ENCODE measurements at regions not wholly inside any gene's neighbourhood (a gene's known extent, or its start where the extent isn't known, plus 50 kb on each side); places are given as distances from the start of the nearest gene placed in this dataset.

DNA sequence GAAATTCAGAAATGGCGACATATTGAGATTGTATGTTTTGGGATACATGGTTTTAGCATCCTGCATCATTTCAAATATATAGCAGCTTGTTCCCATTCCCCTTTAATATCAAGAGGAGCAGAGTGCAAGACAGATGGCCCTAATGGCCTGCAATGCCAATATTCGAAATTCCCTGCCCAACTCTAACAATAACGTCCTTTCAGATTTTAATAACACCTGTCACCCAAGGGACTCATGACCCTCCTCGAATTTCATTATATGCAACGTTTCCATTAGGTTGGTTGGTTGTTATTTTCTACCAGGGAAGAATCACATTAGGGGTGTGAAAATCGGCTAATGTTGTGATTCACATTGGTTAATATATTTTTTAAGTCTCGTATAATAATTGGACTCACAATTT lies 170.0 kb downstream of the TNFSF13B start:
- DNase-seq, result peak; percentile 18

DNA sequence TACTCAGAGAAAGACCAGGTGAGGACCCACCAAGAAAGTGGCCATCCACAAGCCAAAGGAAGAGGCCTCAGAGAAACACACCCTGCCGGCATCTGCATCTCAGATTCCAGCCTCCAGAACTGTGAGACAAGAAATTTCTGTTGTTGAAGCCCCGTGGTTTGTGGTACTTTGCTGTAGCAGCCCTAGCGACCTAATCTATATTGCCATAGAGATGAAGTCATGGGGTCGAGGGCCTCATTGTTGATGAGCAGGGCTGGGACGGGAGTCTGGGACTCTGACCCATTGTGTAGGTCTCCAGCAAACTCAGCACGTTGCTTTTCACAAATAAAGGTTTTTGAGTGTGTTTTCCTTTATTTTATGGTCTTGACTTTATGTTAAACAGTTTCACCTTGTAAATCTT lies 174.9 kb downstream of the TNFSF13B start:
- DNase-seq, result no peak

DNA sequence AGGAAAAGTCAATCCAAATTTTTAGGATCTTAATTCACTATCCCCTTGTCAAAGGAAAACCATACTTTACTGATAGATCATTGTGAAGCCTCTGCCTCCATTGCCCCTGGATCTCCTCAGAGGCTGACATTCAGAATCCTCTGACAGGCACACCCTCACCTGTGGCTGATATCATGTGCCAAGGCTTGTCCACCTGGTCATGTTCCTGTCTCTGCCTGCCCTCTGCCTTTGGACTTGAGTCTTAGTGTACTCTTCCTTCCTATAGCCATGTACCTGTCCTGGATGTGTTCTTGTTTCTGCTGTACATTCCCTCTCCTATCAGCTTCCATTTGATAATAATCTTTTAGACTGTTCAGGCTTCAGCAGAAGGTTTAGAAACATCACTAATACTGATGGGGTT lies 179.4 kb downstream of the TNFSF13B start:
- no peak for DNase-seq

DNA sequence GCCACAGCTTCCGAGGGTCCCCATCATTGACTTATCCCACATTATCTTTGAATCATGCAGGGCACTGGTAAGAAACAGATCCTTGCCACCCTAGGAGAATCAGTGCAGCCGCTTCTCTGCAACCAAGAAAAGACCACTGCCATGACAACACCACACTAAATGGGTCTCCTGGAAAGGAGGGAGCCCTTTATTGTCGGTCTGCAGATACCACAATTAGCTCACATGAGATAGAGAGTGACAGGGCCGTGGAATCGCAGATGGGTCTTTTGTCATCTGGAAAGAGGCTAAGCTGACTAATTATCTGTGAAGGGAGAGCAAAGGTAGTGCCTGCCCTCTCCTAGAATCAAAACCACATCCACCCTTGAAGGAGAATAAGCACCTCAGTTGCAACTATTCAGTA lies 178.3 kb upstream of the MYO16 start:
- DNase-seq, result no peak

DNA sequence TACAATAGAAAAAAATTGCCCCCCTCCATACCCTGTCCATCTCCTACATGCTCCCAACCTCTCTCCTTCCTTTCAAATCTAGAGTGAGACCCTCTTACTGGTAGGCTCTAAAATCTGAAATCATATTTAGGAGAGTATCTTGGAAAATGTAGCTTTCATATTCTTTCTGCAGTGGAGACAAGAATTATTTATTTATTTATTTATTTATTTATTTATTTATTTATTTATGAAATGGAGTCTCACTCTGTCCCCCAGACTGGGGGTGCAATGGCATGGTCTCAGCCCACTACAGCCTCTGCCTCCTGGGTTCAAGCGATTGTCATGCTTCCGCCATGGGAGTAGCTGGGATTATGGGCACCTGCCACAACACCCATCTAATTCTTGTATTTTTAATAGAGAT lies 174.1 kb upstream of the MYO16 start:
- no peak for DNase-seq

DNA sequence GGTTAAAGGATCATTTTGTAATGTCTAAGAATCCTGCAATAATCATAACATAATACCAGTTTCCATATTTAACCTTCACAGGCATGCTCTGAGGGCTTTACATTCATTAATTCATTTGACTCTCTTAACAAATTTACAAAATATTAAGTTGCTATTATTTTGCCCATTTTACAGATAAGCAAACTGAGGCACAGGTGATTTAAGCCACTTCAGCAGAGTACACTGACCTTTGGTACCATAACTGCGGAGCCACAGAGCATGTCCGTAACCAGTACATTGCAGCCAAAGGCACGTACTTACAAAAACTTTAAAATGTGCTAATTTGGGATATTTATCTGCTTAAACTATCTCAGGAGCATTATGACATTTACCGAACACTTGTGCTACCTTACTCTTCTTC lies 169.4 kb upstream of the MYO16 start:
- no peak for DNase-seq

DNA sequence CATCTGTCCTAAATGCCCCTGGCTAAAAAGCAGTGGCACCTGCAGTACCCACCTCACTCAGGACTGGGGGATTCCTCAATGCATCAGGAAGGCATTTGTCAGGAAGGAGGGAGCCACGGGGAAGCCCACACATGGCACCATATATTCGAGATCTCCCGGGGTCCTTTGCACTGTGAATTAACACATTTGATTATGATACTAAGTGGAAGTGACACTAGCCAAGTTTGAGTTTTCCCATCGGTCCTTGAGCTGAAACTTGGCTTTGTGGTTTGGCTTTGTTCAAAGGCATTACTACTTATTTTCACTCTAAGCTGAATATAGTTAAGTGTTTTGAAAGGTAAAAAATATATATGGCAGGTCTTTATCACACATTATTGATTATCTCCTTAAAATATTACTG lies 168.7 kb upstream of the MYO16 start:
- DNase-seq, result no peak

DNA sequence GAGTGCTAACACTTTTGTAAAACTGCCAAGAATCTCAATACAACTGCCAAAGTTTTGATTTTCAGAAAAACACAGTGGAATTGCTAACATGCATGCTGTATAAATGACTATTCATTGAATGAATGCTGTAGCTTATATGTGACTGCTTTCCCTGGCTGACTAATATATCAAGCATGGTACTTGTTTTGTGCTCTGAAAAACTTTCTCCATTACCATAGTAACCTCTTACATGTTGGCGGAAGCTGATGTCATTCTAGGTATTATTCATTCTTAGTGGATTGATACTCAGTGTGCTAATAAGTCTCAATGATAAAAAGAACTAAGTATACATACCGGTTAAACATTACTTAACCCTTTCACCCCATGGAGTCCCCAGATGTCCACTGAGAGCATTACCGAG lies 166.1 kb upstream of the MYO16 start:
- no peak for DNase-seq

DNA sequence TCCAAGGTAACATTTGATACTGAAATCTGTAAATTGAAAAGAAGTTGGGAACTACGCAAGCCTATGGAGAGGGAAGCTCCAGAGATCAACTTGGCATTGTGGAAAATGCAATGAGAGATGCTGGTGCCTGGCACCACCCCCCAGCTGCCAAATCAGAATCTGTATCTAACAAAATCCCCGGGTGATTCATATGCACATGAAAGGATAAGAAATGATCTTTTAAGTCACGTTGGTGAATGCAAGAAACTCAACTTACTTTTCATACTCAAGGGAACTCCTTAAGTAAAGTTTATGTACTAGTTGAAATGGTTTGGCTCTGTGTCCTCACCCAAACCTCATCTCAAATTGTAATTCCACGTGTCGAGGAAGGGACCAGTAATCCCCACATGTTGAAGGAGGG lies 158.5 kb upstream of the MYO16 start:
- no peak for DNase-seq

DNA sequence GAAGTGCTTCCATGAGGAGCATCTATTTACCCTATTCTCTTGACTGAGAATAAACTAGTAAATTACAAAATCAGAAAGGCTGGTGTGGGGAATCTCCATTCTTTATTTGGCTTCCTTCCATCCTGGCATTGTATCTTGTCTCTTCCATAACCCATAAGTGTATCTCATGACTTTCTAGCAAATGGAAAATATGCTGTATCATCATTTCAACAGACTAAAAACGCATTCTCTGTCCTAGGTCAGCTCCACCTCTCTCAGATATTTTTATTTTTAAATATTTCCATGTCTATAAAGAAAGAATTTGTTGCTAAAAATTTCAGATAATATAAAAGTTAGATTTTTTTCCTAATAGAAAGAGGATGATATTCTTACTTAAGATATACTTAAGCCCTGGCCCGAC lies 154.2 kb upstream of the MYO16 start:
- no peak for DNase-seq

DNA sequence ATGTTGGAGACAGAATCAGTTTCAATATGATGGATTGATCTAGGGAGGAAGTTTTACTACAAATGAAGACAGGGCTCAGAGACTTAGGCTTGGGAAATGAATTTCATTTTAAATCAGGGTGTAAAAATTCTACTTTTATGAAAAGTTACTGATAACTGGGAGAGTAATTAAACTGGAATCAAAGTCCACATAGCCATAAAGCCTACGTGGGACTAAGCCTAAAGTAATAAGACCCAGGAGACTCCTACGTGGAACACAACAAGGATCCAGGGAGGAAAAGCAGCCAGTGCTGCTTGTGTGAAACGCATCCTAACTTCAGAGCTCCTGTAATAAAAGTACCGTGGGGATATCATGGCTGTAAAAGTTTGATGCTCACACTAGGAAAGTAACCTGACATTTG lies 152.0 kb upstream of the MYO16 start:
- no peak for DNase-seq

DNA sequence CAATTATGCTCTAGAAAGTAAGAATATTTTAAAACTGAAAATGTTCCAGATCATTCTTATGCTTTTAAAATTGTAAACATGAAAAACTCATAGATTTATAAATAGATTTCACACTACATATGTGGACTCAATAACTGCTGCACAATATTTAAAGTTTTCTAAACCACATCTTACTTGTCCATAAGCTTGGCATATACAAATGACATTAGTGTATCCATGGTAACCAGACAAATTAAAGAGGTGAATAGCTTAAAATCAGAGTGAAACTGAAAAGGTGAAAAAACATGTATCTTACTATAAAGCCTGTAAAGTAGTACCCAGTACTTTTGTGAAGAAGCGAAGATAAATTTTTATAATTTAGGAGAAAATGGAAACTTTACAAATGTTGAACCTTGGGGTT lies 151.2 kb upstream of the MYO16 start:
- DNase-seq, result no peak

DNA sequence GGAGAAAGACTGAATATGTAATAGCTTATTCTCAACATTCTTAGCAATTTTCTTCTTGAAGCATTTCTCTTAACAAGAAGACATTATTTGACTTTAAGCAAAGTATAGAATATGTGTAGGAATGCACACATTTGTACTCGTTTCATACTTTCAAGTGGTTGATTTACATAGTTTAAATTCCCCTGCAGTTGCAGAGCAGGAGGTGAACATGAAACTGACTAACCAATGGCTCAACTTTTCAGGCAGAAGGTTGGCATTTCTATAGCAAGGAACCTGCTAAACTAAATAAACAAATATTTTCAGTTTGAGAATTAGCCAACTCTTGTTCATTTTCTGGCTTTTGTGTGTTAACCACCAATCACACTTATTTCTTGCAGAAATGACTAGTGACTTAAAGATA lies 145.4 kb upstream of the MYO16 start:
- DNase-seq, result no peak

DNA sequence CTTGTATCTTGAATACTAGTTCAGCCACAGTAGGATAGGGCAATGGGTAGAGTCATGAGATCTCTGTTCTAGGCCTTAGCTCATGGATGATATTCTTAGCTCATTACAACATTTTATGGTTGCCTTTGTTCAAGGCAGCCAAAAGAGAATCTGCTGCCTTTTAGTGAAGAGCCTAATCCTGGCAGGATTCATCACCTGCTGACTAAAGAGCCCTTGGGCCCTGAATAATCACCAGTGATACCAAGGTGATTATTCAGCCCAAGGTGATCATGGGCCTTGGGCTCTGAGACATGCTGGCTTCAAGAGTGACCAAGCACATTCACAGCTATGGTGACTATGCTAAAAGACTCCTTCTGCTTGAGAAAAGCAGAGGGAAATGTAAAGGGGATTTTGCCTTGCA lies 143.3 kb upstream of the MYO16 start:
- DNase-seq, result no peak

DNA sequence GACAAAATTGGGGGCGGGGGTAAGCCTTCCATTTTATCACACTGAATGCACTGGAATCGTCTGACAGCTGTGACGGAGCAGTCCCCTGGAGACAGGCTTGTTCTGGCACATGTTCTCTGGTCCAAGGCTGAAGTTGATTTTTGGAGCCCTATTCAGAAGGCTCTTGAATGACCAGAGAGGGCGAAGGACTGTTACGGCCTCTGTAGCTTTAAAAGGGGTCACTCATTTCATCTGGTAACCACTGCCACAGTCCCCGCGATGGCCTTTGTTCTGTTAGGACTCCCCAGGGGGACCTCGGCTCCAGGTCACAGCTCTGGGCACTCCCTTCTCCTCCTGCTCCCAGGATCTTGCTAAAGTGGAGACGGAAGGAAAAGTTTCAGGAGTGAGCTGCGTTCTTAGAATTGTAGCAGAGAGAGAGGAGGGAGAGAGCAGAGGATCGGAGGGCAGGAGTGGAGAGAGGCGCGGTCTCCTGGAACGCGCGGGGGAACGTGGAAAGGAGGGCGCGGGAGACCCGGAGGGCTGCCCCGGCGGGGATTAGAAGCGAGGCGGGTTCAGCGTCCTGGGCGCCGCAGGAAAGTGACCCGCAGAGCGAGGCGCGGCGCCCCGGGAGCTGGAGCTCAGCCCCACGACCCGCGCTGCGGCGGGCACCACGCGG lies 134.3 kb upstream of the MYO16 start:
- DNase-seq, result no peak

DNA sequence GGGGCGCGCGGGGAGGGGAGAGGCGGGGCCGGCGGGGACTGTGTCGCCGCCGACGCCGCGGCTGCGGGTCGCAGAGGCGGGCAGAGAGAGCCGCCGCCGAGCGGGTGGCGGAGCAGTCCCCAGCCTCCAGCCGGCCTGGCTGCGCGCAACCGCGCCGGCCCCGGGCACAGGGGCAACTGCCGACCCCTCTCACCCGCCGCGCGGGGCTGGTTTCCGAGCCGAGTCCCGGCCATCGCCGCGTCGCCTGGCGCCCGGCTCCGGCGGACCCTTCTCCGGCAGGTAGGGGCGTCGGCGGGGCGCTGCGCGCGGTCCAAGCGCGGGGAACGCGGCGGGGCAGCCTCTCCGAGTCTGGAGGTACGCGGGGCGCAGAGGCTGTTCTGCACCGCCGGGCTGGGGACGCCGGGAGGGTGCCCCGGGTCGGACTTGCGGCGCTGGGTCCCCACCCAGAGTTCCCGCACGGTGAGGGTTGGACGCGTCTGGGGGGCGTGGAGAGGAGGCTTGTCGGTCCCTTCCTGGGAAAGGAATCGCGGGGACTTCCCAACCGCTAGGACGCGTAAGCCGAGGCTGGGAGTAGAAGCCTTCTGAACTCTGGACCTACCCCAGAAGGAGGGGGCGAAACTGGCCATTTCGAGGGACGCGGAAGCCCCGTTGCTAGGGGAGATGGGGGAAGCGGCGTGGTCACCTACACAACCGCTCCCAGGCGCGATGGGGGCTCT lies 133.6 kb upstream of the MYO16 start:
- no peak for DNase-seq

DNA sequence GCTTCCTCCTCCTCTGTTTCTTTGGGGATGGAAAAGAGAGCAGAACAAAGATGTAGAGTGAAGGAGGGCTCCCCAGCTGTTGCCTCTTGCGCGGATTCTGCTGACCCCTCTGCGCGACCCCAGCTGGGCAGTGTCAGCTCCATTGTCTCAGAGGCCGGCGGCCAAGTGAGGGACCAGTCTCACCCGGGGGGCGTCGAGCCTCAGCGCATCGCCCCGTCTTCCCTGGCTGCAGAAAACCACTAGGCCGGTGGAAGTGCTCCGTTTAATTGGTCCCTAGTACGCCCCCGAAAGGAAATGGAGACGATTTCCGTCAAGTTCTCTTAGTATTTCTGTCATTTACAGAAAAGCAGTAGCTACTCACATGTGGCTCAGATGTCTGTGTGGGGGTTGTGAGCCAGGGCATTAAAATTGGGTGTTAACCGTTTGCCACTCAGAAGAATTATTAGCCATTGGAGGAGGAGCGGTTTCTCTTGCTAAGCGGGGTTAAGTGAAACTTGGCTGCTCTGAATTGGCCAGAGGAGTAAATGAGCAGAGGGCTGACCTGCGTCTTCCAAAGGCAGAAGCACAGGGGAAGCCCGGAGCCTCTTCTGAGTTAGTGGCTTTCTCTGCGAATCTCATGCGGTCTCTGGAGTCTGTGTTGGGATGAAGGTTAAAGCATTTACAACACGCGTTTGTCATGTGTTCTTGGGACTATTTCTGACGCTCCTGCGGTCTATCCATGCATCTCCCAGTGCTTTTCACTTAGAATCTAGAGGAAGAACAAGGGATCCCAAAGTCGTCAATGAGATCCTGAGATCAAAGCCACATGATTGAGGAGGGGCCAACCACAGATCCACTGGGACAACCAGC lies 132.8 kb upstream of the MYO16 start:
- DNase-seq, result no peak

DNA sequence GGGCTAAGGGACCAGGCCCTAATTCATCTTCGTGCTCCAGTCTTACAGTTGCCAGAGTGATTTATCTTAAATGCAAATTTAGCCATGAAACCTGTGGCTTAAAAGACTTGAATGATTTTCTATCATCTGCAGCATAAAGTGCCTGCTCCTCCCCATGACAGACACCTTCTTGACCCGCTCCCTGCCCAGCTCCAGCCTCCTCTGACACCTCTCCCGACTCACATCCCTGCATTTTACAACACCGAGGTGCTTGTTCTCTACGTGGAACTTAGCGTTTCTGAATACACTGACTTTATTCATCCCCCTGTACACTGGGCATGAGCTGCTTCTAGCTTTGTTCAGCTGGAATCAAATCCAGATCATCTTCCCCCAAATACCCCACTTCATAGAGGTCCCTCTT lies 128.7 kb upstream of the MYO16 start:
- no peak for DNase-seq

DNA sequence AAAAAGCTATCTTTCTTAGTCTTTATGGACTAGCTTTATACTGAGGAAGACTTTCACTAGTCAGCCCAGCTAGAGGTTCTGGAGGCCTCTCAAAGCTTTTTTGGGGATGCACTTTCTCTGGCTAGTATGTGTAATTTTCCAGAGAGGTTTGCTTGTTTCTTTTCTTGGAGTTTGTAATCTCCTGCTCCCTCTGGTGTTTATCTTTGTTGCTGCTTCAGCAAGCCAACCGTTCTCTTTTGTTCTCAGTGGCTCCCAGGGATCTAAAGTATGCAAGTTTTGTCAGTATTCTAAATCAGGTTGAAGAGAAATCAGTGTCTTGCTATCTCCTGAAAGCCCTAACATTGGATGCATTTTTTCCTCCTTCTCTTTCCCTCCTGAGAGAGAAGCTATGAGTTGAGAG lies 121.1 kb upstream of the MYO16 start:
- no peak for DNase-seq

DNA sequence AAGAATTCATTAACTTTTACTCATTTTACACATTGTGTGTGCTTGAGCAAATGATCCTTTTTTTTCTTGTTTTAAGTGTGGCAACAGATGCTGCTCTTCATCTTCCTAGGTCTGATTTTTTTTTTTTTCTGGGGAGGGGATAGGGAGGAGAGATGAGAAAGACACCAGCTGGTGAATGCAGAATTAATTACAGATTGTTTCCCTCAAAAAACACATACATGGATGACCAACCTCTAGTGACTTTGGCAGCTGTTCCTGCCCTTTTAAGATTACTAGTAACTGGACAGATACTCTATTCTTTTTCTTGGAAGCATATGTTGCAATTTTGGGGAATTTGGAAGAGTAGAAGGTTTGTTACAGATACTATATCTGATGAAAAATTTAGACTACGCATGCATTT lies 103.6 kb upstream of the MYO16 start:
- DNase-seq, result peak; percentile 45

DNA sequence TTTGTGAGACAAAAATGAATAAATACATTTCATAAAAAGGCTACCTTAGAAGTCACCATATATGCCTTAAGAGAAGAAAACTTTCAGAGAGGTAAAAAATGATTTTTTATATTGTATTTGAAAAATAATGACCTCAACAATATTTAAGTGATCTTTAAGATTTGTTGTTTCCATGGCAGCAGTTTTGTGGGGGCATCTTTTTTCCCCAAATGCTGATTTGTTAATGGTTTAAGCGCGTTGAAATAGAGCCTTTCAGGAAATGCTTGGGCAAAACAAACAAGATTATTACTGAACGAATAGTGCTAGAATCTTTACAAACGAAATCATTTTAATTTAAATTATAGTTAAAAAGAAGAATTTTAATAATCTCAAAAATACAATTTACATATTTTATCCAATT lies 103.1 kb upstream of the MYO16 start:
- DNase-seq, result no peak

DNA sequence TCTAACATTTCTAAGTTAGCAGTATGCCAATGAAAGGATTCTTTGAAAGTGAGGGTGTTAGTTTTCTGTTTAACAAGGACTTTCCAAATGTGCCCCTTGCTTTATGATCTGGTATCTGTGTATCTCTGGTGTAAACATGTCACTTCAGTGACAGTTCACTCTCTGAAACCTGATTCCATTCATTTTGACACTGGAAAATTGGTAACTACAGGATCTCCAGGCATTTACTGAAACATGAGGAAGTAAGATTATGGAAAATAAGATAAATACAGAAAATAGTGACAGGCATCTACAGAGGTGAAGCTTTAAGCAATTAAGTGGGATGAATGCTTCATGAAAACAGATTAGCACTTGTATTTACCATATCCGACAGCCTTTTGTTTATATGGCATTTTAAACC lies 101.6 kb upstream of the MYO16 start:
- peak; percentile 3 for DNase-seq

DNA sequence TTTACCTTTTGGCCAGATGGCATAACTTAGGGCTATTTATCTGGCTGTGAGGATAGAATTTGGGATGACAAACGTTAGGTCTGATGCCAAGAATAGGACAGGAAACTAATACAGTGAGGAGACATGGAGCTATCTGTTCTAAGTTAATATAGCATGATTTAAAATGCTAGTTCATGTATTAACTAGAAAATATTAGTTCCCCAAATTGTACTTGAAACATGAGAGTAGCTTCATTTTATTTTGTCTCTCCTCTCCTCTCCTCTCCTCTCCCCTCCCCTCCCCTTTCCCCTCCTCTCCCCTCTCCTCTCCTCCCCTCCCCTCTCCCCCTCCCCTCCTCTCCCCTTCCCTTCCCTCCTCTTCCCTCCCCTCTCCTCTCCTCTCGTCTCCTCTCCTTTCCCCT lies 101.1 kb upstream of the MYO16 start:
- DNase-seq, result no peak

DNA sequence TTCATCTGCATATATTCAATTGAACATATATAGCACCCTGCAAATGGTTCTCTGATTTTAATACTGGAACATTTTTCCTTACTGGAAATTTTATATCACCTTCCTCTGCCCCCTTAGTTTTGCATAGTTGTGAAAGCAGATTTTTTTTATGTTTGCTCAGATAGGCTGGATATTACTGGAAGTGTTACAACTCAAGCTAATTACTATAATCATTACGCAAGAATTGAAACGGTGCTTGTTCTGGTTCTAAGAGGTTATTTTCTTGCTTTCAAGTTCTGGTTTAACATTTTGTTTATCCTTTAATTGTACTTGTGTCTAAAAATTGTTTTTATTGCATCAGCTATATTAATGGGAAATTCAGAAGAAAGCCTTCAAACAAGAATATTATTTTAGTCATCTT lies 95.6 kb upstream of the MYO16 start:
- DNase-seq, result no peak

Data from NCI-H2171 (cell line).